RKO (cell line): ENCODE measurements at regions not wholly inside any gene's neighbourhood (a gene's known extent, or its start where the extent isn't known, plus 50 kb on each side); places are given as distances from the start of the nearest gene placed in this dataset.

ENCODE experiments used
- DNase-seq: peaks from one replicate; pipeline ENCODE4 v3.0.0-alpha.2; 2016; ENCODE audit warnings: low spot score

DNA sequence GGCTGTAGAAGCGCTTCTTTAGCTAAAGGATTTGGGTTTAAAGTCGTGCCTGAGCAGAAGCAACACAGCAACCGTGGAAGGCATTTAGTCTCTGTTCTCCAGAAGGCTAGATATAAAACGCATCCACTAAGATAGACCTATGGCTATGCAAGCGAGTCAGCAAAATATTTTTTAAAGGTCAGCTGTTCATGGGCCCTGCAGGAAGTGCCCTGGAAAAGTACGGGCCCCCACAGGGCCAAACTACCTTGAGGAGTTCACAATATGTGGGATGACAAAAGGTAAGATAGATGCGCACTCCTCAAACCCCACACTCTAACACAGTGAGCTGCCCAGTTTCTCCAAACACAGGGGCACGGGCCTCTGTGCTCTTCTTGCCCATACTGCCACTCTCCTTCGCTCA lies 261.6 kb downstream of the VPS13C start:
- no peak for DNase-seq

DNA sequence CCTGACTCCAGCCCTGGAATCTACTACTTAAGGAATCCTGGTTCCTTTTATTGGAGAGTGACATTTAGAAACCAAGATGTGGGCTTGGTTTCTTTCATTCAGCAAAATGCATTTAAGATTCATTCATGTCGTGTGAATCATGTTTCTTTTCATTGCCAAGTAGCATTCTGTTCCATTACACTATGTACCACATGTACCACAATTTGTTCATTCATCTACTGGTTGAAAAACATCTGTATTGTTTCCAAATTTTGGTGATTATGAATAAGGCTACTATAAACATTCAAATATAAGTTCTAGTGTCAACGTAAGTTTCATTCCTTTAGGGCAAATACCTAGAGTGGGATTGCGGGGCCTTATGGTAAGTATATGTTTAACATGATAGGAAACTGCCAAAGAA lies 264.2 kb downstream of the VPS13C start:
- DNase-seq: no peak

DNA sequence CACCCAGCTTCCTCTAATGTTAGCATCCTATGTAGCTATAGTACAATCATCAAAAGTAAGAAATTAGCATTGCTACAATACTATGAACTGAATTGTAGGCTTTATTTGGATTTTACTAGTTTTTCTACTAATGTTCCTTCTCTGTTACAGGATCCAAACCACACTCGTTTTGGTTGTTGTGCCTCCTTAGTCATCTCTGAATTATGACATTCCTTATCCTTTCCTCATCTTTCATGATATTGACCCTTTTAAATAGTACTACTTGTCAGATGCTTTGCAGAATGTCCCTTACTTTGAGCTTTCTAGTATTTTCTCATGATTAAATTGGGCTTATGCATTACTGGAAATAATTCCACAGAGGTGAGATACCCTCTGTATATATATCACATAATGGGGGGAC lies 265.4 kb downstream of the VPS13C start:
- no peak for DNase-seq

DNA sequence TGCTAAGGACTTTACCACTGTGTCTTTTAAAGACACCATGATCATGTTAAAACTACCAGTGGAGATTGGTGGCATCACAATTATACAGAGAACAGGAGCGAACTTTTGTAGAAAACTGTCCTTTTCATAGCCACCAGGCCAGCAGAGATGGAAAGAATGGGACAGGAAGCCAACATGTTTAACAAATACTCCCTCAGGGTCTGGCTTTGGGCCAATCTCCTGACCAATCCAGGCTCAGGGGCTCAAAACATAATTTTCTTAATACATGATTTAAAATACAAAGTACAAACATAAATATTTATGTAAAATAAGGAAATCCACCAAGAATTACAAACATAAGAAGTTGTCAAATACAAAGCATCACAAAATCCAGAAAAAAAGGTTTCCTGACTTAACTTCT lies 266.0 kb downstream of the VPS13C start:
- DNase-seq: no peak

DNA sequence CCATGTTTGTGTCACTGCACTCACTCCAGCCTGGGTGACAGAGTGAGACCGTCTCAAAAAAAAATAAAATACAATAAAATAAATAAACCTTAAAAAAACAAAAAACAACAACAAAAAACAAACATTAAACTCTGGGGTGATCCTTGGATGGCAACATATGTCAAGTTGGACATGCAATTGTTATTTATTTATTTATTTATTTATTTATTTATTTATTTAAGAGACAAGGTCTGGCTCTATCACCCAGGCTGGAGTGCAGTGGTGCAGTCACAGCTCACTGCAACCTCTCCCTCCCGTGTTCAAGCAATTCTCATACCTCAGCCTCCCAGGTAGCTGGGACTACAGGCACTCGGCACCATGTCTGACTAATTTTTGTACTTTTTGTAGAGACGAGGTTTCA lies 275.5 kb downstream of the VPS13C start:
- no peak for DNase-seq

DNA sequence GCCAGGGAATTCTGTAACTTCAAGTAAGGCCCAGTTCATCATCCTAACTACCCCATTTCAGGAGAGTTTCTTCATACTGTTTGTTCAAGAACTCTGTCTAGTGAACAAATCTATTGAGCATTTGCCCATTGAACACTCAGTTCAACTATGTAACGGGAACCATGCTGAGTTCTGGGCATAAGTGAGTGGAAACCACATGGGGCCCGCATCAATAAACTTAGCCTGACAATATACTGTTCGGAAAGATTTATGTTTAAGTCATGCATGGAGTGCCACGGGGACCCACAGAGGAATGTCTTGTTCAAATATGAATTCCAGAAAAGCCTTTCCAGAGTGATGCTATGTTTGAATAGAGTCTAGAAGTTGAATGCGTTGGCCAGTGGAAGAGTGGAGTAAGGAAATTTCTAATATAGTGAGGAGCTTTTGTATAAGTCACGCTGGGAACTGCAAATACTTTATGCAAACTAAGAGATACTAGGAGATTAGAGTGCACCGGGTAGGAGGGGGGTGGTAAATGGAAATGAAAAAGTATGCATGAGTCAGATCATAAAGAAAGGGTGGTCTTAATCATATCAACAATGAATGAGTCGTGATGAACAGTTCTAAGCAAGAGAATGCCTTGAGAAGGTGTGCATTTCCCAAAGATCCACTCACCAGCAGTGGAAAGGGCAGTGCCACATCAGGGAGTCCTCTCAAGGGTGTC lies 279.8 kb downstream of the VPS13C start:
- no peak for DNase-seq

DNA sequence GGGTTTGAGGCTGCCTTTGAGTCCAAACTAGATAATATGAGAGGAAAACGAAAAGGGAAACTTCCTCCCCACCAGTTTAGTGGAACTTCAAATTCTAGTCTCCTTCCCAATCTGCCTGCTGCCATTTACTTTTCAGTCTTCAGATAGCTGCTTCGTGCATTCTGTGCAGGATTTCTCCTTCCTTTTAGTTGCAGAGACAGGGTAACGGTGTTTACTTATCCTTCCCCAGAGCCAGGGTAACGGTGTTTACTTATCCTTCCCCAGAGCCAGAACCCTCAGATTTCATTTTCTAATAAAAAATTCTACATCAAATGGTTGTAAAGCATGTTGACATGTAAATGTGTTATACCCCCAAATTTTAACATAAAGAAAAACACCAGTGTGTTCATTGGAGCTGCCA lies 282.6 kb downstream of the VPS13C start:
- no peak for DNase-seq

DNA sequence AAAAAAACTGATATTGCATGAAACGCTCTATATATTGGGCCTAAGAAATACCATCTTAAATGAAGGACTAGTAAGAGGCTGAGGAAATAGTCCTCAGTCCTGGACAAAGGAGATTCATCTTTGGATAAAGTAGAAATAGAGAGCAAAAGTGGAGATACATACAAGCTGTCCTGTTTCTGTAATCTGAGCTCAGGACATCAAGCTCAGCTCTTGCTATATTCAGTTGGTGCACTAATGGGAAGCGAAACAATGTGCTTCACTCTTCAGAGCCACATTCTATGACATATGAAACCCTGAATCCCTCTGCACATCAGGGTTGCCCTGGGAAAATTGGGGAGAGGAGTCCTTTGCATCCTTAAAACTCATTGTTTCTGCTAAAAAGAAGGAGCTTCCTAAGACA lies 290.7 kb downstream of the VPS13C start:
- DNase-seq: no peak

DNA sequence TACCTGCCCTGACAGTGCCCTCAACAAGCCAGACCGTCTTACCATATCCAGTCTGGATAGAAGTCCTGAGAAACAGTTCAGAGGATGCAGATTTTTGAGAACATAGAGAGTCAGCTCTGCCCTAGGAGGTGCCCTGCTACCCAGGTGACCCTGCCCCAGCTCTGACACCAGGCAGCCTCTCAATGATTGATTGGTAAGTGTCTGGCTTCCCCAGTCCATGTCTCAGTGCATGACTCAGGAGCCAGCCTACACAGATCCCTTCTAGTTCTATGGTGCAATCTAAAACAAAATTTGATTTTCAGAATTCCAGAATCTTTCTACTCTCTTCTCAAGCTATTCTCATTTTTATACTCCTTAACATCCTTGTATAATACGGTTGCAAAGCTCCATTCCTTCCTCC lies 292.1 kb downstream of the VPS13C start:
- no peak for DNase-seq

DNA sequence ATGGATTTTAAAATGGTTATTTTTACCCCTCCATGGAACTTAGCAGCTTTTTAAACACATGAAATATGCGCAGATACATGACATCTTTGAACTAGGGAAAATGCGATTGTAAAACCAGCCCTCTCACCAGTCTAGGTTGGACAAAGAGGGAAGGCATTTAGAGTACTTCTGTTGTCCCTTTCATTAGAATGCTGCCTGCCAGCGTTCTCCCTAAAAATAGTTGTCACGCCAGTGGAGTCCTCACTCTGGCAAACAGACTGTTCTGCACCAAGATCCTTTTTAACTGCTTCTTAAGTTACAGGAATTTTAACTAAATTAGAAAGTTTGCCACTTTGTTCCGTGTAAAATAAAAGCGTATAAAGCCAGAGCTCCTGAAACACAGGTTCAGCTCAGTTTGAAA lies 295.3 kb downstream of the VPS13C start:
- no peak for DNase-seq

DNA sequence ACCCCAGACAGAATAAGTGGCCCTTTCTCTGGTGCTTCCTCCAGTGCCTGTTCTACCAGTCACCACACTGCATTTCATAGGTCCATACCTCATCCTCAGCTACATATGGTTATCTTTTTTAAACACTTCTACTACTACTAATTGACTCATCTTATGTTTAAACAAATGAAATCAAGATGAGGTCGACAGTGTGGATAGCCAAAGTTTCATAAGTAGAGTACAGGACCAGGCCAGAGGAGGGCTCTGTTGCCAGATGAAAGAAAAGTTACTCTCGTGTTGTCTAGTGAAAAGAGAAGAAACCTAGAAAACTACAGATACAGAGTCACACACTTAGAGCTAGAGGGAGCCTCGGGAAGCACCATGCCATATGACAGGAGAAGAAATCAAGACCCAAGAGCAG lies 296.1 kb downstream of the VPS13C start:
- no peak for DNase-seq

DNA sequence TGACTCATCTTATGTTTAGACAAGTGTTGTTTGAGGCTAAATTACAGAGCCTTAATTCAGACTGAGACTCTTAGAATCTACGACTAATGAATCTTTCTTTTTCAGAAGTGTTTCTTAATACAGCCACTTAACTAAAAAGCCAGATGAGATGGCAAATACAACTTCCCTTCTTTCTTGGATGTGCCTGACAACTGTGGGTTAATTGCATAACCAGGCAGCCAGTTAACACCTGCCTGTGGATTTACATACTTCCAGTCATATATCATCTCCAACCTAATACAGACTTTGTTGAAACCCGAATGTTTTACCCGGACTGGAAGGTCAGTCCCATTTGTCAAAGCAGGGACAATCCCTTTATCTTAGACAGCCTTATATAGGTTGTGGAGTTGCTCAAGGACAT lies 297.6 kb downstream of the VPS13C start:
- DNase-seq: no peak

DNA sequence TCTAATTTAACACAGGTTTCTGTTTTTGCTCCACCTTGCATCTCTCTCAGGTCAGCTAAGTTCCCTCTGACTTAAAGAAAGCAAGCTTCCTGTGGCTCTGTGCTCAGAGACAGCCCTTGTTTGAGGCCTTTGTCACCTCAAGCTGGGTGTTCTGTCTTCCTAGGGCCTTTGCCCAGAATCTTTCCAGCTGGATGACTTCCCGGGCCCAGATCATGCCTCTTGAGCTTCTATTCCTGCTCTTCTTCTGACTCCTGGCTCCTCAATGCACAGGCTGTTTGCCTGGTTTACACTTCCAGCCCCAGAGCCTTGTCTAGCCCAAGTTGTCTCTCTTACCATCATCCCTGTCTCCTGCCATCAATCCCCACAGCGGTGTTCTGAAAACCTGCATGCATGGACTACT lies 300.6 kb downstream of the VPS13C start:
- no peak for DNase-seq

DNA sequence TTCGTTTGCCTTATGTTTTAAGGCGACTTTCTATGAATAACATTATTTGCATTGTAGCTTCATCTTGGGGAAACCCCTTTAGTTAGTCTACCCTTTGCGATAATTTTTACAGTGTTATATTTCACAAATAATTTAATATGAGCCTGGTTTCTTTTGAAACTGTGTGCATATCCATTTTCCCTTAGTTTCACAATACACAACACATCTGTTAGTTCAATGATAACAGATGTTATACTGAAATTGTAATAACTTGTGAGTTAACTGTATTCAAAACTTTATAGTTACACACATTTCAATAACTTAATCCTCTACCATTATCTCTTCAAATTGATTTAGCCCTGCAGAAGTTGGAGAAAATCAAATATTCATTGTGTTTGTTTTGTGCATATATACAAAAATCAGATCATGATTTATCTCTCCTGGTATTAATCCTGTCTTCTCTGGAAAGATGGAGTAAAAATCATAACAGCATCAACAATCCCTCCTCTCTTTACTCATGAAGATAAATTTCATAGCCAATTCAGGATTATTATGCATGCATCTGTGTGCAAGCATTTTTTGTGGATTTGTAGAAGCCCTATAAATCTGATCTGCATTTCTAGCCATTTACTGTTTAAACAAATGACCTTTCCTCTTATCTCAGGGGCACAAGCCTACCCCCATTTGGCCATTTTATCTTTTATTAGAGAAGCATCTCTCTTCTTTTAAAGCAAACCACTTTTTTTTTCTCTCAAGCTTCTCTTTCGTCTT lies 304.0 kb downstream of the VPS13C start:
- no peak for DNase-seq

DNA sequence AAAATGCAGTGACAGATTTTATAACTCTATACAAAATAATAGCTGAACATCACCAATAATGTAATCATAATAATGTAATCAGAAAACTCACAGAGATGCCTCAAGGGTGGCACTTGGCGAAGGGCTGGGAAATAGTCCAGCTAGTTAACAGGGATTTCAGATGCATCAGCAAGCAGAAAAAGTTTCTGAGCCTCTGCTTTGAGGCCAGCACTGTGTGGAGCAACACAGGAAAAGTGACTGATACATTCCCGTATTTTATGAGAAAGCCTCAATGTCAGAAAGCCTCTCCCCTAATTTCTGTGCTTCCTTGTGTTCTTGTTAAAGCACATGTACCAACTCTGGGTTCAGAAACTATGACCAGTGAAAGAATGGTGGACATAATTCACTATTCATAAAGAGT lies 304.8 kb downstream of the VPS13C start:
- no peak for DNase-seq

DNA sequence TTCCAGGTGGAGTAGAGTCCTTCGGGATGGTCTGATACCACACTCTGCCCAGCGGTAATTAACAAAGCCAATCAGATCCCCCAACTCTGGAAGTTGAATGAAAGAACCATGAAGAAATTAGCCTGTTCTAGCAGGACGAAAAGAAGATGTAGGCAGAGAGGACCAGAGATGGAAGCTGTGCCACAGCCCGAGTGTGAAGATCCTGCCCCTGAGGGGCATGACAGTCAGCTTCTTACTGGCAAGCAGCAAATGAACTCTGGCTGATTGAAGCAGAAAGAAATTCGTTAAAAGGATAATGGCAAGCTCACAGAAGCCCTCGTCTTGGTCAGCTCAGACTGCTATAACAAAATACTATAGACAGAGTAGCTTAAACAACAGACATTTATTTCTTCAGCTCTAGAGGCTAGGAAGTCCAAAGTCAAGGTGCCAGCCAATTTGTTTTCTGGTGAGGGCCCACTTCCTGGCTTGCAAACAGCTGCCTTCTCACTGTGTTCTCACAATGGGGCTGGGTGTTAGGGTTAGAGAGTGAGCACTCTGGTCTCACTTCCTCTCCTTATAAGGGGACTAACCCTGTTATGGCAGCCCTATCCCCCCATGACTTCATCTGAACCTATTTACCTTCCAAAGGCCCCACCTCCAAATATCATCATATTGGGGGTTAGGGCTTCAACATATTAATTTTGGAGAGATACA lies 307.1 kb downstream of the VPS13C start:
- DNase-seq: no peak

DNA sequence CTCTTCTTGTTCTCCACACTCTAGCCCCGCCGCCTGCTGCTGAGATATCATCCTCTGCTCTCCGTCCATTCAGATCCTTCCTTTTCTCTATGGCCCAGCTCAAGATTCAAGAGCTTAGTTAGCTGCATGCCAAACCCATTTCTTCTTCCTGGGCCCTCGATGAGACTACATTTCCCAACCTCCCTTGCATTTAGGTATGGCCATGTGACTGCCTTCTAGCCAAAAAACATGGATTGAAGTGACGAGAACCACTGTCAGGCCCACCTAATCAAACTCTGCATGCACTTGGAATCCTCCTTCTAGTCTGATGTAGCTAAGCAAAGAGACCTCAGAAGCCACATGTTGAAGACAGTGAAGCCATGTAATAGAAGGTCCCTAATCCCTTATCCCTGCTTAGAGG lies 308.2 kb downstream of the VPS13C start:
- no peak for DNase-seq

DNA sequence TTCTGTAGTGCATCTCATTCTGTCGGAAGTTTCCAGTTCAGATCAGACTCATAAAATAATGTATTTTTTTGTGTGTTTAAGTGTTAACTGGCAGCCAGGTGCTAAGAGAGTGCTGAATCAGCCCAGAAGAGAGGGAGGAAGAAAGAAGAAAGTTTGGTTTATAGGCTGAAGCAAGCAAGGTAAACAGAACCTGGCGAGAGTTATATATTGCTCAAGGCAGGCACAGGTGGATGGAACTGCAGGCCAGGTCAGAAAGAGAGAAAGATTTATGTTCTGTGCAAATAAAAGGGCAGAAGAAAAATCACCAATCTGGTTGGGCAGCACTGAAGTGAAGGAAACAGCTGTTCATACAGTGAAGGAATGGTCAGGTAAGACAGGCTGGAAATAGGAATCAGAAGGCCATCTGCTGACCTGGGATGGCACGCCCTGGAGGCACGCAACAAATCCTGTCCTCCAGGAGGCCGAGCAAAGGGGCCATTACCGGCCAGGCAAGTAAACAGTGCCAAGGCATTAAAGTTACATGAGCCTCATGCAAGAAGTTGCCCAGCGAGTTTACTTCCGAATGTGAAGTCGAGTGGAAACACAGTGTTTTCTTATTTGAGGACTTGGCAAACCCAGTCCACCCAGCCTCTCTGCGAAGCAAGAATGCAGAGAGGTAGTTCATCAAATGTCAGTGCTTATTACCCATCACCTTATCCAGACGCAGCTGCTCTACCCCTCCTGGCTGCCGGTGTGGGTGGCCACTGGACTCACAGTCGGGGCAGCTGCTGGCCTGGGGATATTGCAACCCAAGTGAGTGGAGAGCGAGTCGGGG lies 309.8 kb downstream of the VPS13C start:
- DNase-seq: no peak

DNA sequence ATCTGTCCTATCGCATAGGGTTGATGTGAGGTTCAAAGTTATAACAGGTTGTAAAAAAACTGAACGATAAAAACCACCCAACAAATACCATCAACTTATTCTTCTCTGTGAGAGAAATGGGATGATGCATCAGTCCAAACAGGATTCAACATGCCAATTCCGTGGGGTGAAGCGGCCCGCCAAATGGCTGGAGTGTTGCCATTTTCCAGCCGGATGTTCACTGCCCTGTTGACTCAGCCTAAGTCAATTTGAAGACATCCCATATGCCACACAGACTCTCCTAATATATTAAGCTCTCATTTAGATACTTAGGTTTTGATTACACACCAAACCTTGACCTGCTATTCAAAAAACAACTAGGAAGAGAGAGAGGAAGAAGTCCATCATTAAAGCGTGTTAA lies 311.1 kb downstream of the VPS13C start:
- no peak for DNase-seq

DNA sequence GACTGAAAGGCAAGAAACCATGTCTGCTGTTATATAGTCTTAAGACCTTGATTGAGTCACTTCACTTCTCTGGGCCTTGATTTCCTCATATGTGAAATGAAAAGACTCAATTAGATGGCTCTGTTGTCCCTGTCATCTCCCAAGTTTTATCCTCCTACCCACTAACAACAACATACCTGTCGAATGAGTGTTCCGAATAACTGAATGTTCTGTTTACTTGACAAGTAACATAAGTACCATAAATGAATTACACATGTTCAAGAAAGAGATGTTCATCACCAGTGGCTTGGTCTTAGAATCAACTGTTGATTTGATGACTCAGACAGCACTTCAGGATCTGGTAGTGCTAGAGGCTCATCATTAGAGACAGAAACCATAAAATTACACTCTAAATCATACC lies 311.7 kb downstream of the VPS13C start:
- no peak for DNase-seq

DNA sequence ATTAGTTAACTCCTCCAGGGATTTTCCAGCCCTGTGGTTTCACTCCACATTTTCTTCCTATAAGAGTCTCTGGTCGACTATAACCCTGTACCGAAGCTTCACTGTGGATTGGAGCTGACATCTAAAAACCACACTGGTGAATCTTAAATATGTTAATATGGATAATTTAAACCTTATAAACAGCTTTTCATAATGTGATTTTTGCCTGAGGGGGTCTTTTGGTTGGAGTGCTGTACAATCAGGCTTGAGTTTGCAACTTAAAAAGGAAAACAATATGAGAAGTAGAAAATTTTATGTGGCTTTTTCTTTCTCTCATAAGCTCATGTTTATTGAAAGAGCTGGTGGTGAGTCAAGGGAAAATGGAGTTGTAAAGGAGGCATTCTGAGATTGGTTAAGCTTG lies 313.7 kb downstream of the VPS13C start:
- no peak for DNase-seq

DNA sequence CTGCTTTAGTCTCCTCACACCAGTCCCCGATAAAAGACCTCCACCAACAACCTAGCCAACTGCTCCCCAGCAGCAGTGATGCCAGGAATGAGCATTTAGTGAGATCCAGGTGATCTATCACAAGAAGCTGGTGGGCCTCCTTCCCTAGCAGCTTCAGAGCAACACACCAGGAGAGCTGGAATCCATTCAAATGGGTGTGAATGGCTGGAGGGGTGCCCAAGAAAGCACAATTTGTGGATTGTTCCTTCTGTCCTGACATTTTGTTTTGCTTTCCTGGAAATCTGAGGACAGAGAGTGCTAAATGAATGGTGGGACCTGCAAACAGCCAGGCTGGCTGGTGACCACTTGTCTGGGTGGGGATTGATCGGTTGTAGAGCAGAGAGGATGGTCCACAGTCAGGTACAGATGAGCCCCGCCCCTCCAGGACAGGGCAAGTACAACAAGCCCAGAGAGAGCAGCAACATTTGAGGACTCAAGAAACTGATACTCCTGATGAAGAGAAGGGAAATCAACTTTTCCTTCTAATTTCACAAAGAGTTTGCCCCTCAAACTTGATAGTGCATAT lies 316.8 kb downstream of the VPS13C start:
- DNase-seq: no peak
